Common myeloid progenitor, CD34-positive (primary cell): ENCODE measurements at regions not wholly inside any gene's neighbourhood (a gene's known extent, or its start where the extent isn't known, plus 50 kb on each side); places are given as distances from the start of the nearest gene placed in this dataset.
"Not testable (repeated sequence)": the region's sequence is repeated elsewhere in the genome, so short reads cannot be mapped to it uniquely, and the experiment has no call there.

ENCODE experiments used
- CTCF ChIA-PET: fragments of 350-600 bp; sonication (Branson Sonifier 250); formaldehyde crosslinking; loops from one replicate; lab custom pipeline; 2021; ENCODE audit warnings: antibody characterized with exemption; lab: Charles Lee
- POLR2A ChIA-PET: fragments of 350-600 bp; sonication (Branson Sonifier 250); formaldehyde crosslinking; loops from one replicate; lab custom pipeline; 2021; ENCODE audit warnings: antibody characterized with exemption; lab: Charles Lee
- DNase-seq, 3 donors: peaks; one replicate each; pipeline versions ENCODE4 v3.0.0 to v3.0.0-alpha.2; 2013
- H3K27ac ChIP-seq, 2 experiments: 1 replicate in 1 of 2; 2 replicates in 1 of 2; pipeline ENCODE4 v1.7.0; 2013; ENCODE audit warnings: inconsistent platforms in 2 of 2, low read length in 2 of 2, mild to moderate bottlenecking in 2 of 2, low read depth in 1 of 2, moderate library complexity in 1 of 2; ENCODE audit not compliant: severe bottlenecking in 2 of 2, insufficient read depth in 1 of 2, poor library complexity in 1 of 2
- H3K27me3 ChIP-seq, 5 experiments: replicated peaks in 2 of 5; 1 replicate in 3 of 5; 2 replicates in 2 of 5; pipeline versions ENCODE4 v1.6.1 to v1.7.0; 2013; ENCODE audit warnings: low read length in 4 of 5, mild to moderate bottlenecking in 2 of 5, moderate library complexity in 2 of 5, inconsistent platforms in 1 of 5; ENCODE audit not compliant: insufficient read depth in 5 of 5, control insufficient read depth in 4 of 5
- H3K36me3 ChIP-seq, 4 experiments: 1 replicate in 2 of 4; 2 replicates in 2 of 4; pipeline versions ENCODE4 v1.6.1 to v1.7.0; 2013; ENCODE audit warnings: low read length in 3 of 4, control low read depth in 1 of 4, mild to moderate bottlenecking in 1 of 4; ENCODE audit not compliant: control insufficient read depth in 4 of 4, insufficient read depth in 4 of 4
- H3K4me1 ChIP-seq, 4 experiments: 1 replicate in 3 of 4; 2 replicates in 1 of 4; pipeline versions ENCODE4 v1.6.1 to v1.7.1; 2013; ENCODE audit warnings: low read length in 3 of 4, mild to moderate bottlenecking in 3 of 4, control low read depth in 1 of 4, inconsistent platforms in 1 of 4, moderate library complexity in 1 of 4; ENCODE audit not compliant: control insufficient read depth in 4 of 4, insufficient read depth in 4 of 4; ENCODE audit errors: control extremely low read depth in 1 of 4
- H3K4me3 ChIP-seq, 7 experiments: 1 replicate in 4 of 7; 2 replicates in 3 of 7; pipeline versions ENCODE4 v1.5.1 to v1.7.0; 2013; ENCODE audit warnings: mild to moderate bottlenecking in 7 of 7, low read length in 6 of 7, moderate library complexity in 6 of 7, inconsistent platforms in 2 of 7, low read depth in 2 of 7, control low read depth in 1 of 7; ENCODE audit not compliant: insufficient read depth in 4 of 7, control insufficient read depth in 1 of 7; ENCODE audit errors: extremely low read depth in 1 of 7
- H3K9me3 ChIP-seq, 5 experiments: 1 replicate in 4 of 5; 2 replicates in 1 of 5; pipeline versions ENCODE4 v1.6.1 to v1.7.1; 2013; ENCODE audit warnings: low read length in 4 of 5, mild to moderate bottlenecking in 2 of 5, inconsistent platforms in 1 of 5, low read depth in 1 of 5, moderate library complexity in 1 of 5; ENCODE audit not compliant: control insufficient read depth in 4 of 5, insufficient read depth in 2 of 5; ENCODE audit errors: control extremely low read depth in 1 of 5
- WGBS: methylation state at CpG from one replicate; pipeline ENCODE4 v1.1.5; 2013; ENCODE audit not compliant: insufficient coverage; 5-methylcytosine and 5-hydroxymethylcytosine counted together

DNA sequence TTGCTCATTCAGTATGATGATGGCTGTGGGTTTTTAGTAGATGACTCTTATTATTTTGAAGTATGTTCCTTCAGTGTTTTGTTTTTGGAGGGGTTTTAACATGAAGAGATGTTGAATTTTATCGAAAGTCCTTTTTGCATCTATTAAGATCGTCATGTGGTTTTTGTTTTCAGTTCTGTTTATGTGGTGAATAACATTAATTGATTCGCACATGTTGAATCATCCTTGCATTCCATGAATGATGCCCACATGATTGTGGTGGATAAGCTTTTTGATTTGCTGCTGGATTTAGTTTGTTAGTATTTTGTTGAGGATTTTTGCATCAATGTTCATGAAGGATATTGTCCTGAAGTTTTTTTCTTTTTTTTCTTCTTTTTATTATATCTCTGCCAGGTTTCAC, 347.4 kb upstream of the EPHA5 start:
- Histone ChIP-seq H3K27me3 (no peaks in the 10 kb centered on the region), H3K27ac (no peak overlapping the region), H3K4me3 (no peak overlapping the region), H3K4me1 (no peaks in the 10 kb centered on the region), H3K36me3 (no peaks in the 10 kb centered on the region), H3K9me3 (peaks cover 0 to 6% (median 2%) of the 10 kb centered on the region in 5 experiments)
- WGBS, result 100% methylated on average over 3 of the region's 3 CpGs
- ChIA-PET POLR2A (no interaction called here), CTCF (no interaction called here)
- DNase-seq, result no peak

DNA sequence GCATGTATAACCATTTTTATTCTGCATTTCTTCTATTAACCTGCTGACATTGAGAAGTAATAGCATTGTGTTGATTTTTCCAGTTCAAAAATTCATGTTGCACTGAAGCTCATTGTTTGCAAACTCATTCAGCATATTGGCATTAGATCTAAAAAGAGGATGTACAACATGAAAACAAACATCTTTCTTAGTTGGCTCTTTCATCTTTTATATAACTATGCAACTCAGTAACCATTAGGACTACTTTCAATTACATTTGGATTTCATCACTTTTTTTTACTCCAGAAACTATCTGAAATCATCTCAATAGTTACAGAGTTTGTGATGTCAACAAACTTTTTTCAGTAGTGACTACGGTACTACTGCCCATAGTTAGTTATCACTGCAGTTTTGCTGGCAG, 346.0 kb upstream of the EPHA5 start:
- CTCF ChIA-PET, result no interaction called here
- 92% methylated on average over 1 of the region's 1 CpG for WGBS
- H3K27me3 ChIP-seq, result no peaks in the 10 kb centered on the region
- POLR2A ChIA-PET, result no interaction called here
- H3K4me1 ChIP-seq, result no peaks in the 10 kb centered on the region
- DNase-seq, result no peak
- no peak overlapping the region for H3K4me3 ChIP-seq
- no peaks in the 10 kb centered on the region for H3K36me3 ChIP-seq
- H3K9me3 ChIP-seq, result peaks cover 0 to 6% (median 2%) of the 10 kb centered on the region in 5 experiments
- no peak overlapping the region for H3K27ac ChIP-seq

DNA sequence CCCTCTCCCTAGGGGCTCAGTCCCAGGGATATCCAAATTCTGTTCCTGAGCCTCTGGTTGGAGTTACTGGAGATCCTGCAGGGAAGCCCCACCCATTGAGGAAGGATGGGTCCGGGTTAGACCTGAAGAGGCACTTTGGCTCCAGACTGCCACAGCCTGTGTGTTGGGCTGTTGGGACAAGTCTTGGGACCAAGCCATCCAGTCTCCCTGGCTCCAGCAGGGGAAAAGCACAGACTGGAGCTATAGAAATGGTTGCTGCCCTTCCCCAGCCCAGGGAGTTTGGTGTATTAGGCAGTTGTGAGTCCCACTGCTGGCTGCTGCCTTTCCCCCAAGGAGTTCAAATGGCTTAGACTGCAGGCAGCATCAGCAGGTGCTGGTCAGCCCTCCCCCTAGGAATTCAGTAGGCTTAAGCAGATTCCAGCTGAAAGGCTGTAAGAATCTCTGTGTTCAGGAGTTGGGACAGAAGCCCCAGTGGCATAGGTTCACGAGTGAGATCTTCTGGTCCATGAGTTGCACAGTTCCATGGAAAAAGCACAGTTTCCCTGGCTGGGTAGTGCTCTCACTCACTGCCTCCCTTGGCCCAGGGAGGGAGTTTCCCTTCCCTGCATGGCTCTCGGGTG, 344.0 kb upstream of the EPHA5 start:
- 86% methylated on average over 2 of the region's 3 CpGs for WGBS
- Histone ChIP-seq H3K36me3 (no peaks in the 10 kb centered on the region), H3K27ac (no peak overlapping the region), H3K4me1 (no peaks in the 10 kb centered on the region), H3K4me3 (no peak overlapping the region), H3K27me3 (no peaks in the 10 kb centered on the region), H3K9me3 (peaks cover 0 to 6% (median 2%) of the 10 kb centered on the region in 5 experiments)
- DNase-seq, result no peak
- CTCF ChIA-PET, result no interaction called here
- POLR2A ChIA-PET, result no interaction called here

DNA sequence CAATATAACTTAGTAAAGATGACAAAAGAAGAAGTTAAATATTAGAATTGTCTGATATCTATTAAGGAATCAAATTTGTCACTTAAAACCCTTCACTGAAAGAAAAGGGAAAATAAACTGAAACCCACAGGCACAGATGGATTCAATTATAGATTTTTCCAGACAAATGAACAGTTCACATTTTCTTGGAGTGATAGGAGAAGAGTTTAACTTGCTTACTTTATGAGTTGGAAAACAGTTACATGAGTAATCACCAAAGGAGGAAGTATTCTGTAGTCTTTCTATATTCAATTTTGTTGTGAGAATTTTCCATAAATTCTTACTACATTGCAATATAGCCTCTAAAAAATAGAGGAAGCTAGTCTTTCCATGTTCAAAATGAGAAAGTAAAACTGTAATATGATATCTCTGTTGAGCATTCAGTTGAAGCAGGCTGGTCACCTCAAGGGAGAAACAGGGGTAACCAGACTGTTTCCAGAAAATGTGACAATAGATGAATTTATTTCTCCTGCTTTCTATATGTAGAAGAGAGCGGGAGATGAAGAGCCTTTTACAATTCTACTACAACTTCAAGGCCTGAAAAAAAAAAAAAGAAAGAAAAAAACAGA, 330.3 kb upstream of the EPHA5 start:
- Histone ChIP-seq H3K27ac (no peak overlapping the region), H3K9me3 (peaks cover 0 to 2% (median 0%) of the 10 kb centered on the region in 5 experiments), H3K4me3 (no peak overlapping the region), H3K36me3 (no peaks in the 10 kb centered on the region), H3K27me3 (no peaks in the 10 kb centered on the region), H3K4me1 (no peaks in the 10 kb centered on the region)
- ChIA-PET CTCF (no interaction called here), POLR2A (no interaction called here)
- DNase-seq, result no peak
- WGBS, result no CpG with 5 or more reads among the region's 1 CpG

DNA sequence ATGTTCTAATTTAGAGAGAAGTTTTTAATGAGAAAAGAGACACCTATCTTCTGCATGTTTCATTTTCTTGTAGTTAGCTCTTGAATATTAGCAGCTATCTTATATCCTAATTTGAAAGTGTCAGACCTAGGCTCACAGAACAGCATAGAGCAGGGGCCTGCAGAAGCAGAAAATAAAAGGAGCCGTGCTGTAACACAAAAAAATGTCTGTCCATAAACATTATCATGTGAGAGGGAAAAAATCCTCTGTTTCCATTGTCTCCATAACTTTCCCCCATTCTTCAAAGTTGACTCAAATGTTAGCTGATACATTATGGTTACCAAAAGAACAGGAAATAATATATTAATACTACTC, 329.2 kb upstream of the EPHA5 start:
- H3K9me3 ChIP-seq, result peaks cover 0 to 2% (median 0%) of the 10 kb centered on the region in 5 experiments
- H3K27me3 ChIP-seq, result no peaks in the 10 kb centered on the region
- no peaks in the 10 kb centered on the region for H3K4me1 ChIP-seq
- H3K27ac ChIP-seq, result no peak overlapping the region
- no CpG with 5 or more reads among the region's 1 CpG for WGBS
- POLR2A ChIA-PET, result no interaction called here
- CTCF ChIA-PET, result interaction anchor here (0.6 kb wide), 1 partner anchor 207 kb away, joined by 3 read pairs; no protein-coding TSS in a partner anchor
- no peak overlapping the region for H3K4me3 ChIP-seq
- no peaks in the 10 kb centered on the region for H3K36me3 ChIP-seq
- no peak for DNase-seq

DNA sequence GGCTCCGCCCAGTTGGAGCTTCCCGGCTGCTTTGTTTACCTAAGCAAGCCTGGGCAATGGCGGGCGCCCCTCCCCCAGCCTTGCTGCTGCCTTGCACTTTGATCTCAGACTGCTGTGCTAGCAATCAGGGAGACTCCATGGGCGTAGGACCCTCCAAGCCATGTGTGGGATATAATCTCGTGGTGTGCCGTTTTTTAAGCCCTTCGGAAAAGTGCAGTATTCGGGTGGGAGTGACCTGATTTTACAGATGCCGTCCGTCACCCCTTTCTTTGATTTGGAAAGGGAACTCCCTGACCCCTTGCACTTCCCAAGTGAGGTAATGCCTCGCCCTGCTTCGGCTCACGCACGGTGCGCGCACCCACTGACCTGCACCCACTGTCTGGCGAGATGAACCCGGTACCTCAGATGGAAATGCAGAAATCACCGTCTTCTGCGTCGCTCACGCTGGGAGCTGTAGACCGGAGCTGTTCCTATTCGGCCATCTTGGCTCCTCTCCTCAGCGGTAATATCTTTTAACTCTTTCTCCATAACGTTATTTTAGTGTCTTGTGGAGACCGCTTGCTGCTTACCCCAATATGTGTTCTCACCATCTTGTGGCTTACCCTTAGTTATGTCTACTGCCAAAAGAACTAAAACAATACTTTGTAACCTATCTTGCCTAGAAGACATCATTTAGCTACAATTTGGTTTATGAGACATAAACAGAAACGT, 328.7 kb upstream of the EPHA5 start:
- H3K27ac ChIP-seq, DNase-seq, H3K4me3 ChIP-seq, H3K9me3 ChIP-seq, H3K4me1 ChIP-seq, H3K27me3 ChIP-seq, H3K36me3 ChIP-seq, POLR2A ChIA-PET: not testable (repeated sequence)
- CTCF ChIA-PET, result interaction anchor here (0.6 kb wide), 1 partner anchor 207 kb away, joined by 3 read pairs; no protein-coding TSS in a partner anchor
- 89% methylated on average over 26 of the region's 29 CpGs for WGBS

DNA sequence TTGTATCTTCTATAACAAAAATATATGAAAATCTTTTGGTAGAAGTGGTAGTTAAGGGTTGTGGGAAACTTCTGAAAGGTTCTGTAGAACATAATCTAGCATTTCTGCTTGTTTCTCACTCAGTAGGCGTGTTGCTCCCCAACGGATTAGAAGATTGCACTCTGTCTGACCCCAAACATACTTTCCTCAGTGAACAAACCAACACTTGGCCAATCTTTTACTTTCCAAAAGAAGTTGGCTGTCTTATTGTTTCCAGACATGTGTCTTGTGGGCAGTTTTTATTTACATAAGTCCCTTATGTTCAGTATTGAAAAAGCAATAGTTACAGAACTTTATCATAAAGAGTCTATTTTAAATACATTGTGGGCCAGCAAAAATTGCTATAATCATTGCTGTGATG, 312.8 kb upstream of the EPHA5 start:
- no peak for DNase-seq
- 100% methylated on average over 2 of the region's 2 CpGs for WGBS
- no peaks in the 10 kb centered on the region for H3K27me3 ChIP-seq
- no peaks in the 10 kb centered on the region for H3K4me1 ChIP-seq
- no peaks in the 10 kb centered on the region for H3K9me3 ChIP-seq
- ChIA-PET POLR2A (no interaction called here), CTCF (no interaction called here)
- no peak overlapping the region for H3K4me3 ChIP-seq
- H3K27ac ChIP-seq, result no peak overlapping the region
- no peaks in the 10 kb centered on the region for H3K36me3 ChIP-seq
